Adrenal gland (tissue), 9 donors: ENCODE measurements at regions not wholly inside any gene's neighbourhood (a gene's known extent, or its start where the extent isn't known, plus 50 kb on each side); places are given as distances from the start of the nearest gene placed in this dataset.
"Not testable (repeated sequence)": the region's sequence is repeated elsewhere in the genome, so short reads cannot be mapped to it uniquely, and the experiment has no call there.

Source experiments
- DNase-seq, 7 donors: peaks; one replicate each; pipeline ENCODE4 v3.0.0-alpha.2; 2019 to 2020
- H3K27ac ChIP-seq, 5 donors: fragments of 200-600 bp; sonication (generic) in 4 of 5; 1 replicate in 3 of 5; 2 replicates in 2 of 5; pipeline versions ENCODE4 v1.5.1 to v1.8.0; 2016 to 2020; ENCODE audit warnings: mild to moderate bottlenecking in 1 of 5
- H3K27me3 ChIP-seq: fragments of 200-600 bp; 2 replicates; pipeline ENCODE4 v1.8.0; 2021
- H3K36me3 ChIP-seq, 2 donors: fragments of 200-600 bp; replicated peaks in 1 of 2; 1 replicate in 1 of 2; 2 replicates in 1 of 2; pipeline versions ENCODE4 v1.5.1 to v1.8.0; 2018 to 2022
- H3K4me1 ChIP-seq, 2 donors: fragments of 200-600 bp; replicated peaks in 1 of 2; 1 replicate in 1 of 2; 2 replicates in 1 of 2; pipeline versions ENCODE4 v1.5.1 to v1.8.0; 2018 to 2021
- H3K4me3 ChIP-seq, 4 donors: fragments of 200-600 bp; sonication (generic) in 3 of 4; one replicate each; pipeline ENCODE4 v1.5.1; 2016 to 2018
- H3K9me3 ChIP-seq, 3 donors: fragments of 200-600 bp; sonication (generic) in 1 of 3; replicated peaks in 1 of 3; 1 replicate in 2 of 3; 2 replicates in 1 of 3; pipeline versions ENCODE4 v1.5.1 to v1.8.0; 2016 to 2021
- POLR2A ChIP-seq, 2 donors: fragments of 450-650 bp; IDR thresholded peaks; one replicate each; pipeline ENCODE4 v1.6.1; 2017; ENCODE audit warnings: antibody characterized with exemption in 2 of 2, mild to moderate bottlenecking in 2 of 2, moderate library complexity in 1 of 2
- WGBS, 4 donors: extraction: QIAGEN DNeasy Blood & Tissue Kit in 2 of 4; methylation state at CpG; one replicate each; pipeline versions ENCODE4 v1.1.5 to v1.1.7; 2013 to 2017; 5-methylcytosine and 5-hydroxymethylcytosine counted together
- intact Hi-C, 2 donors: fragments of 100-400 bp; cut with DNase I; formaldehyde crosslinking; loops; one replicate each; pipeline versions ENCODE4 v1.14.1 to v1.15.0; 2022 to 2023
- TF ChIP-seq, protein P1 (sequence below), 6 experiments: fragments of 450-650 bp in 4 of 6; fragments of 200-600 bp in 2 of 6; sonication (generic) in 1 of 6; IDR thresholded peaks; 1 replicate in 5 of 6; 2 replicates in 1 of 6; pipeline versions ENCODE4 v1.5.1 to v1.8.0; 2016 to 2021; ENCODE audit warnings: antibody characterized with exemption in 6 of 6, mild to moderate bottlenecking in 2 of 6, moderate library complexity in 1 of 6
- donor health status: healthy with polysubstance abuse.
- donor health status: Bipolar disorder and iron deficiency.
- donor health status: DM: yes; HTN: yes; CAD: no.
- donor health status: DM: no; HTN: no; CAD: no.
- donor health status: DM: no; HTN: no; CAD: no.

DNA sequence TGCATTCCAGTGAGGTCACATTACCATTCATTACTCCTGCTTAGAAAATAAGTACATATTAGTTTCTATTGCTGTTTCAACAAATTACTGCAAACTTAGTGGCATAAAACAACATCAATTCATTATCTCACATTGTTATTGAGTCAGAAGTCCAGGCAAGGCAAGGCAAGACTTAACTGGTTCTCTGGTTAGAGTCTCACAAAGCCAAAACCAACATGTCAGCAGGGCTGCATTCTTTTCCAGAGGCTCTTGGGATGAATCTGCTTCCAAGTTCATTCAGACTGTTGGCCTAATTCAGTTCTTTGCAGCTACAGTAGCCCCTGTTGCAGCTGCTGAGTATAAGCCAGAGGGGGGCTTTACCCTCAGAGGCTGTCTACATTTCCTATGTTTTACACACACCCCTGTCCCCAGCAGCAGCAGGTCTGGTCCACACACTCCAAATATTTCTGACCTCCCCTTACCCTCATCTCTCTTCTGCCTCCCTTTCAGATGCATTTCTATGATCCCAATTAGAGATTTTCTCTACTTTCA lies 892.1 kb upstream of the EPHA5 start:
- no peak for DNase-seq
- Histone ChIP-seq H3K4me1 (no peaks in the 10 kb centered on the region), H3K4me3 (no peak overlapping the region), H3K27me3 (no peaks in the 10 kb centered on the region), H3K27ac (no peak overlapping the region), H3K9me3 (no peaks in the 10 kb centered on the region), H3K36me3 (no peaks in the 10 kb centered on the region)
- TF ChIP-seq, protein P1, sequence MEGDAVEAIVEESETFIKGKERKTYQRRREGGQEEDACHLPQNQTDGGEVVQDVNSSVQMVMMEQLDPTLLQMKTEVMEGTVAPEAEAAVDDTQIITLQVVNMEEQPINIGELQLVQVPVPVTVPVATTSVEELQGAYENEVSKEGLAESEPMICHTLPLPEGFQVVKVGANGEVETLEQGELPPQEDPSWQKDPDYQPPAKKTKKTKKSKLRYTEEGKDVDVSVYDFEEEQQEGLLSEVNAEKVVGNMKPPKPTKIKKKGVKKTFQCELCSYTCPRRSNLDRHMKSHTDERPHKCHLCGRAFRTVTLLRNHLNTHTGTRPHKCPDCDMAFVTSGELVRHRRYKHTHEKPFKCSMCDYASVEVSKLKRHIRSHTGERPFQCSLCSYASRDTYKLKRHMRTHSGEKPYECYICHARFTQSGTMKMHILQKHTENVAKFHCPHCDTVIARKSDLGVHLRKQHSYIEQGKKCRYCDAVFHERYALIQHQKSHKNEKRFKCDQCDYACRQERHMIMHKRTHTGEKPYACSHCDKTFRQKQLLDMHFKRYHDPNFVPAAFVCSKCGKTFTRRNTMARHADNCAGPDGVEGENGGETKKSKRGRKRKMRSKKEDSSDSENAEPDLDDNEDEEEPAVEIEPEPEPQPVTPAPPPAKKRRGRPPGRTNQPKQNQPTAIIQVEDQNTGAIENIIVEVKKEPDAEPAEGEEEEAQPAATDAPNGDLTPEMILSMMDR (IDR thresholded peaks at IDR 0.05) = no peak
- no peak for TF ChIP-seq POLR2A (IDR thresholded peaks at IDR 0.05)
- intact Hi-C loops = no loop called here

DNA sequence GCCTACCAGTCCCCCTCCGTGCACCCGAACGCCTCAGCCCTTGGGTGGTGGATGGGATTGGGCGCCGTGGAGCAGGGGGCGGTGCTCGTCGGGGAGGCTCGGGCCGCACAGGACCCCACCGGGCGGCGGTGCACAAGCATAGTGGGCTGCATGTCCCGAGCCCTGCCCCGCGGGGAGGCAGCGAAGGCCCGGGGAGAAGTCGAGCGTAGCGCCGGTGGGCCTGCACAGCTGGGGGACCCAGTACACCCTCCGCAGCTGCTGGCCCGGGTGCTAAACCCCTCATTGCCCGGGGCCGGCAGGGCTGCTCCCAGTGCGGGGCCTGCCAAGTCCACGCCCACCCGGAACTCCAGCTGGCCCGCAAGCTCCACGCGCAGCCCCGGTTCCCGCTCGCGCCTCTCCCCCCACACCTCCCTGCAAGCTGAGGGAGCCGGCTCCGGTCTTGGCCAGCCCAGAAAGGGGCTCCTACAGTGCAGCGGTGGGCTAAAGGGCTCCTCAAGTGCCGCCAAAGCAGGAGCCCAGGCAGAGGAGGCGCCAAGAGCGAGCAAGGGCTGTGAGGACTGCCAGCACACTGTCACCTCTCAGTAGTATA lies 891.3 kb upstream of the EPHA5 start:
- H3K4me1 ChIP-seq, DNase-seq, H3K9me3 ChIP-seq, H3K27me3 ChIP-seq, H3K4me3 ChIP-seq, intact Hi-C loops, H3K27ac ChIP-seq, H3K36me3 ChIP-seq: not testable (repeated sequence)
- 93 to 96% (median 95%) methylated on average over 24 to 42 of the region's 42 CpGs for WGBS, 4 donors

DNA sequence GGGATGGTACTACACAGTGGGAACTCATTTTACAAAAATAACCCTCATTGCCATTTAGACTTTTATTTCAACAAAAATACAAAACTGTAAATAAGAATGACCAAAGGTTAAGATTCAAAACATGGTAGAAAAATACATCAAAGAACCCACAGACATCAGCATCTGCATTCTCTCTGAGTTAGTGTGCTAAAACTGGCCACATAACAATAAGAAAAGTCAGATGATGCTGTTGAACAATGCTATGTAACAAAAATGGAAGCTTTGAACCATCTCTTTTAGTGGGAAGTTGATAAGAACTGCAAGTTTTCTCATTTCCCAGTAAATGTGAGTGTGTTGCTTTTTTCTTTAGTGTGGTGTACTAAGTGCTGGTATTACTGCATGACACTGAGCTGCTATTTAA lies 888.4 kb upstream of the EPHA5 start:
- DNase-seq = no peak
- H3K4me3 ChIP-seq = no peak overlapping the region
- intact Hi-C loops = no loop called here
- TF ChIP-seq POLR2A (IDR thresholded peaks at IDR 0.05) = no peak
- TF ChIP-seq, protein P1 (IDR thresholded peaks at IDR 0.05) = no peak
- no peaks in the 10 kb centered on the region for H3K36me3 ChIP-seq
- H3K27ac ChIP-seq = no peak overlapping the region
- H3K9me3 ChIP-seq = no peaks in the 10 kb centered on the region
- no peaks in the 10 kb centered on the region for H3K4me1 ChIP-seq
- H3K27me3 ChIP-seq = no peaks in the 10 kb centered on the region

DNA sequence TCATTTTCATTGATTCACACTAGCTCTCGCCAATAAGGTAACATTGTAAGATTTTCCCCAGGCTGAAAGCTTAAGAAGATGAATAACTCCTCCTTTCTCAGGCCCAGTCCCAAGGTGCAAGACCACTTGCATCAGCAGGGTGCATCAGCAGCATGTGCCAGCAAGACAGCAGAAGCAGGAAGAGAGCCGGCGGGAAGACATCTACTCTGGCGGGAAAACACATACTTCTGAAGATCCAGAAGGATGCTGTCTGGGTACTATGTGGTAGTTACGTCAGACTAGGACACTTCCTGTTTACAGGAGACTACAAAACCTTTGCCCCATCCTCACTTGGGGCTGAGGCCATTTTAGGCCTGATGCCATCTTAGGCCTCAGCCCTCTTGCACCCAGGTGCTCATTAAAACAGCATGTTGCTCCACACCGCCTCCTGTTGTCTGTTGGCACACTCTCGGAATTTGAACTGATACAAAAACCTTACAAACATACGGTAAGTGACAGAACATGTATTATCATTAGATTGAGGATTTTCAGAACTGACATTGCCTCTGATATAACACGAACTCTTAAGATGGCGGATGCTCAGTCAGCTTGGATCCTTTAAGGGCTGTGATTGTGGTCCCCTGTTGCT lies 886.5 kb upstream of the EPHA5 start:
- 85 to 92% (median 90%) methylated on average over 10 of the region's 10 CpGs for WGBS, 4 donors
- H3K27me3 ChIP-seq = no peaks in the 10 kb centered on the region
- no peak for TF ChIP-seq POLR2A (IDR thresholded peaks at IDR 0.05)
- TF ChIP-seq, protein P1 (IDR thresholded peaks at IDR 0.05) = no peak
- intact Hi-C loops = no loop called here
- no peak overlapping the region for H3K27ac ChIP-seq
- no peak for DNase-seq
- no peak overlapping the region for H3K4me3 ChIP-seq
- no peaks in the 10 kb centered on the region for H3K4me1 ChIP-seq
- no peaks in the 10 kb centered on the region for H3K36me3 ChIP-seq
- no peaks in the 10 kb centered on the region for H3K9me3 ChIP-seq

DNA sequence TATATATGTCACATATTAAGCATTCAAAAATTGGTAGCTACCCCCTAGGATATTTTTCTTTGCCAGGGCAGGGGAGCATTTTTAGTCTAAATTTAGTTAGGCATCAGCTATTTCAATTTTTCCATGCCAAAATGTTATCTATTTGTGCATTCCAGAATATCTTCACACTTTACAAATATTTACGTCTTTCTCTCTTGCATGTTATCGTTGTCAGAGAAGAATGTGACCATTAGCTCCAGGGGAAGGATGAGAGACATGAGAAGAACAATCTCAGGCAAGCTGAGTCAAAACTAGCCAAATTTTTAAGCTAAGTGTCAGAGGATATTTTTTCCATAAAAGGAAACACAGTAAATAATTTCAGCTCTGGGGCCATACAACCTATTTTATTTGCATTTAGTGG lies 885.0 kb upstream of the EPHA5 start:
- H3K27me3 ChIP-seq = no peaks in the 10 kb centered on the region
- no peaks in the 10 kb centered on the region for H3K9me3 ChIP-seq
- H3K36me3 ChIP-seq = no peaks in the 10 kb centered on the region
- H3K4me3 ChIP-seq = no peak overlapping the region
- intact Hi-C loops = no loop called here
- no peak for TF ChIP-seq POLR2A (IDR thresholded peaks at IDR 0.05)
- TF ChIP-seq, protein P1 (IDR thresholded peaks at IDR 0.05) = no peak
- no peak for DNase-seq
- WGBS, 4 donors = 49 to 73% (median 67%) methylated on average over 2 of the region's 2 CpGs
- no peaks in the 10 kb centered on the region for H3K4me1 ChIP-seq
- H3K27ac ChIP-seq = no peak overlapping the region
